ENCODE measurements at regions not wholly inside any gene's neighbourhood (a gene's known extent, or its start where the extent isn't known, plus 50 kb on each side); places are given as distances from the start of the nearest gene placed in this dataset.

DNA sequence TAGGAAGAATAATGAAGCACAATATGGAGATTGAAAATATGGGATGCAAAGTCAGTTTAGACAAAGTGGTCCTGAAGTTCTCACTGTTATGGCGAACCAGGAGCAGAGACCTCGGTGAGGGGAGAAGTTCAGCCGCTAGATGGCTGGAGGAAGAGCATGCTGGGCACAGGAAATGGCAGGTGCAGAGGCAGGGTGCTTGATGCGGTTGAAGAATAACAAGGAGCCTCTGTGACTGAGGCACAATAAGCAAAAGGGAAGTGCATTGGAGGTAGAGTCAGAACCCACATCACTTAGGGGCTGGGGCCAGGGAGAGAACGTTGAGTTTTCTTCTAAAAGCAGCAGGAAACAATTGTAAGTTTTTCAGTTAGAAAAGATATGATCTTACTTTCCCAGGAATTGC is 1725.2 kb downstream of the EFNB2 start:
- H3K4me1 ChIP-seq = no peaks in the 10 kb centered on the region
- no peak overlapping the region for H3K27ac ChIP-seq
- no peaks in the 10 kb centered on the region for H3K27me3 ChIP-seq
- intact Hi-C loops (cut with DNase I; ENCODE audit: low total_unique reads) = no loop called here
- H3K36me3 ChIP-seq = no peaks in the 10 kb centered on the region
- no peak overlapping the region for H3K4me3 ChIP-seq
- no peak for TF ChIP-seq POLR2A (IDR thresholded peaks at IDR 0.05)
- TF ChIP-seq, protein P1, sequence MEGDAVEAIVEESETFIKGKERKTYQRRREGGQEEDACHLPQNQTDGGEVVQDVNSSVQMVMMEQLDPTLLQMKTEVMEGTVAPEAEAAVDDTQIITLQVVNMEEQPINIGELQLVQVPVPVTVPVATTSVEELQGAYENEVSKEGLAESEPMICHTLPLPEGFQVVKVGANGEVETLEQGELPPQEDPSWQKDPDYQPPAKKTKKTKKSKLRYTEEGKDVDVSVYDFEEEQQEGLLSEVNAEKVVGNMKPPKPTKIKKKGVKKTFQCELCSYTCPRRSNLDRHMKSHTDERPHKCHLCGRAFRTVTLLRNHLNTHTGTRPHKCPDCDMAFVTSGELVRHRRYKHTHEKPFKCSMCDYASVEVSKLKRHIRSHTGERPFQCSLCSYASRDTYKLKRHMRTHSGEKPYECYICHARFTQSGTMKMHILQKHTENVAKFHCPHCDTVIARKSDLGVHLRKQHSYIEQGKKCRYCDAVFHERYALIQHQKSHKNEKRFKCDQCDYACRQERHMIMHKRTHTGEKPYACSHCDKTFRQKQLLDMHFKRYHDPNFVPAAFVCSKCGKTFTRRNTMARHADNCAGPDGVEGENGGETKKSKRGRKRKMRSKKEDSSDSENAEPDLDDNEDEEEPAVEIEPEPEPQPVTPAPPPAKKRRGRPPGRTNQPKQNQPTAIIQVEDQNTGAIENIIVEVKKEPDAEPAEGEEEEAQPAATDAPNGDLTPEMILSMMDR (IDR thresholded peaks at IDR 0.05) = no peak
- no peak for DNase-seq
- no peaks in the 10 kb centered on the region for H3K9me3 ChIP-seq

DNA sequence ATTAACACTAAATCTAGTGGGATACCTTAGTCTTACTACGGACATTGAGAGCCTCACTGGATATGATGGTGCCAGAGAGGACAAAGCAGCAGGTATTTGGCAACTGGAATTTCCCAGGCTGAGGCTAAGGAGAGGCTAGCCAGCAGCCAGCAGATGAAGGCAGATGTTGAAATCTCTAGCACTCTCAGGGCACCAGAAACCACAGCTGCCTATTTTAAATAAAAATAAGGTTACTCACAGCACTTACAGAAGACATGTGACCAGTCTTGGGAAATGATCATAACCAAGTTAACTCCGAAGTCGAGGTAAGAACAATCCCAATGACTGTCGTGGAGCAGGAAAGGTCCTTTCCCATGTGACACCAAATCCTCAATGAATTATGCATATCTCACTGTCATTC is 1726.0 kb downstream of the EFNB2 start:
- Histone ChIP-seq H3K4me1 (no peaks in the 10 kb centered on the region), H3K9me3 (no peaks in the 10 kb centered on the region), H3K4me3 (no peak overlapping the region), H3K36me3 (no peaks in the 10 kb centered on the region), H3K27ac (no peak overlapping the region), H3K27me3 (no peaks in the 10 kb centered on the region)
- no peak for DNase-seq
- intact Hi-C loops (cut with DNase I; ENCODE audit: low total_unique reads) = no loop called here
- TF ChIP-seq POLR2A (IDR thresholded peaks at IDR 0.05) = no peak
- TF ChIP-seq, protein P1 (IDR thresholded peaks at IDR 0.05) = no peak

DNA sequence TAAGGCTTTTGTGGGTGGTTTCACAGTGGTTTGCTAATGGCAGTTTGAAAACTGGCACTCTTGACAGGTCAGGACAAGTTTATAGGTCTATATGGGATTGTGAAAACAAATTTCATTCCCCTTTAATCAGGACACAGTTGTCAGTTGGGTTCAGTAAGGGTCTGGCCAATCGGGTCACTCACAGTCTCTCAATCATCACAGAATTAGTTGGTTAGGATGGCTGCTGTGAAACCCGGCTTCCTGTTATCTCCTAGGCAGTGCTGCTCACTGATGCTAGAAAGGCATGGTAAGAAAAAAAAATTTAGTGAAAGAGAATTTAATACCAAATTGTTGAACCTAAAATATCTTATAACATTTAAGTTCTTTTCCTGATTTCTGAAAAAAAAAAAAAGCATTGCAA is 1730.1 kb downstream of the EFNB2 start:
- intact Hi-C loops (cut with DNase I; ENCODE audit: low total_unique reads) = no loop called here
- Histone ChIP-seq H3K4me1 (no peaks in the 10 kb centered on the region), H3K9me3 (no peaks in the 10 kb centered on the region), H3K27me3 (no peaks in the 10 kb centered on the region), H3K36me3 (no peaks in the 10 kb centered on the region), H3K27ac (no peak overlapping the region), H3K4me3 (no peak overlapping the region)
- no peak for TF ChIP-seq POLR2A (IDR thresholded peaks at IDR 0.05)
- TF ChIP-seq, protein P1 (IDR thresholded peaks at IDR 0.05) = no peak
- no peak for DNase-seq

DNA sequence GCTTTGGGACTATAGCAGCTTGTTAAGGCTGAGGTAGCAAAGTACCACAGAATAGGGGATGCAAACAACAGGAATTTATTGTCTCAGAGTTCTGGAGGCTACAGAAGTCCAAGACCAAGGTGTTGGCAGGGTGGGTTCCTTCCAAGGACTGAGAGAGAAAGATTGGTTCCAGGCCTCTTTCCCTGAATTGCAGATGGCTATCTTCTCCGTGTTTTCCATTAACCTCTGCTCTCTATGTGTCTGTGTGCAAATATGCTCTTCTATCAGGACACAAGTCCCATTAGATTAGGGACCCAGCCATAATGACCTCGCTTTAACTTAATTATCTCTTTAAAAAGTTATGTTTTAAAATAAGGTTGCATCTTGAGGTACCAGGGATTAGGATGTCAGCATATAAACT is 1732.9 kb upstream of the SLC10A2 start:
- H3K9me3 ChIP-seq = no peaks in the 10 kb centered on the region
- no peaks in the 10 kb centered on the region for H3K4me1 ChIP-seq
- no peak overlapping the region for H3K4me3 ChIP-seq
- no peak for DNase-seq
- intact Hi-C loops (cut with DNase I; ENCODE audit: low total_unique reads) = no loop called here
- no peaks in the 10 kb centered on the region for H3K27me3 ChIP-seq
- no peak overlapping the region for H3K27ac ChIP-seq
- no peaks in the 10 kb centered on the region for H3K36me3 ChIP-seq
- TF ChIP-seq, protein P1 (IDR thresholded peaks at IDR 0.05) = no peak
- TF ChIP-seq POLR2A (IDR thresholded peaks at IDR 0.05) = no peak

DNA sequence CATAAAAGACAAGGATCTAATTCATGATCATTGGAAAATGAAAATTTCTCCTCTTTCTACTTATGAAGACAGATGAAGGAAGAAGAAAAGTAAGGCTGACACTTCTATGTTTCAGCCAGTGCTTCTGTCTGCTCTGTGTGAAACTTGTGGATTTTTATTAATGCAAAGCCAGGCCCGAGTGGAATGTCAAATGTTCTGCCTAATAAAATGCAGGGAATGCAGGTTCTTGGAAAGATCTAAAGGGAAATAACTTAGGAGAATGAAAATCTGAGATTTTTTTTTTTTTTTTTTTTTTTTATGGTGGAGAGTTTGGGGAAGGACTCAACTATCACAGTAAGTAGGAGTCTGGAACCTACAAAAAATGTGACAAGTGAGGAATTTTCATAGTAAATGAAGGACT is 1732.3 kb upstream of the SLC10A2 start:
- no peaks in the 10 kb centered on the region for H3K9me3 ChIP-seq
- H3K4me3 ChIP-seq = no peak overlapping the region
- no peaks in the 10 kb centered on the region for H3K4me1 ChIP-seq
- no peak for DNase-seq
- intact Hi-C loops (cut with DNase I; ENCODE audit: low total_unique reads) = no loop called here
- TF ChIP-seq POLR2A (IDR thresholded peaks at IDR 0.05) = no peak
- TF ChIP-seq, protein P1 (IDR thresholded peaks at IDR 0.05) = no peak
- no peak overlapping the region for H3K27ac ChIP-seq
- H3K36me3 ChIP-seq = no peaks in the 10 kb centered on the region
- no peaks in the 10 kb centered on the region for H3K27me3 ChIP-seq
